ENCODE measurements at regions not wholly inside any gene's neighbourhood (a gene's known extent, or its start where the extent isn't known, plus 50 kb on each side); places are given as distances from the start of the nearest gene placed in this dataset.

GRCh38 chr2:116582850-116583249, 1231.6 kb upstream of the DDX18 start:
- Histone ChIP-seq H3K27ac (no peak overlapping the region), H3K4me2 (no peak overlapping the region), H3K4me1 (no peaks in the 10 kb centered on the region), H3K4me3 (no peak overlapping the region), H3K9me3 (no peaks in the 10 kb centered on the region)
- ATAC-seq (no peak), FAIRE-seq (no peak), DNase-seq (ENCODE audit: low read depth in 1 of 2, low spot score in 1 of 2) (no peak)
- TF ChIP-seq RARB (CRISPR knock-in tag; IDR thresholded peaks at IDR 0.05) (no peak), RAD21 (conservative IDR thresholded peaks at IDR 0.05 in 1 of 2, IDR thresholded peaks at IDR 0.05 in 1 of 2) (no peak), SMC3 (IDR thresholded peaks at IDR 0.05) (no peak), ATOH8 (CRISPR knock-in tag; IDR thresholded peaks at IDR 0.05; ENCODE audit: low read depth) (no peak), RCOR1 (IDR thresholded peaks at IDR 0.05; ENCODE audit: low read depth, low read length) (no peak), CBX2 (IDR thresholded peaks at IDR 0.05; ENCODE audit: borderline replicate concordance, low read depth) (no peak), CHD2 (IDR thresholded peaks at IDR 0.05; ENCODE audit: low read length, partially characterized antibody) (no peak)
- TF ChIP-seq, protein P1, sequence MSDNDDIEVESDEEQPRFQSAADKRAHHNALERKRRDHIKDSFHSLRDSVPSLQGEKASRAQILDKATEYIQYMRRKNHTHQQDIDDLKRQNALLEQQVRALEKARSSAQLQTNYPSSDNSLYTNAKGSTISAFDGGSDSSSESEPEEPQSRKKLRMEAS (IDR thresholded peaks at IDR 0.05), result no peak
- ChIA-PET CTCF (interaction anchor here (0.6 kb wide), 1 partner anchor 1194 kb away, joined by 3 read pairs; no protein-coding TSS in a partner anchor), POLR2A (no interaction called here)
- WGBS (ENCODE audit: missing lambda C conversion rate), result 5% methylated on average over 2 of the region's 2 CpGs

GRCh38 chr2:116585669-116586327, 1228.7 kb upstream of the DDX18 start:
- Histone ChIP-seq H3K27ac (no peak overlapping the region), H3K4me3 (no peak overlapping the region), H3K9me3 (no peaks in the 10 kb centered on the region), H3K4me2 (no peak overlapping the region), H3K4me1 (no peaks in the 10 kb centered on the region)
- DNase-seq (ENCODE audit: low read depth in 1 of 2, low spot score in 1 of 2) (no peak), ATAC-seq (no peak), FAIRE-seq (no peak)
- POLR2A ChIA-PET, result no interaction called here
- TF ChIP-seq CBX2 (IDR thresholded peaks at IDR 0.05; ENCODE audit: borderline replicate concordance, low read depth) (no peak), RFX5 (IDR thresholded peaks at IDR 0.05) (no peak), HOXB5 (CRISPR knock-in tag; IDR thresholded peaks at IDR 0.05) (no peak), EHMT2 (IDR thresholded peaks at IDR 0.05; ENCODE audit: low read depth) (no peak)
- TF ChIP-seq, protein P2, sequence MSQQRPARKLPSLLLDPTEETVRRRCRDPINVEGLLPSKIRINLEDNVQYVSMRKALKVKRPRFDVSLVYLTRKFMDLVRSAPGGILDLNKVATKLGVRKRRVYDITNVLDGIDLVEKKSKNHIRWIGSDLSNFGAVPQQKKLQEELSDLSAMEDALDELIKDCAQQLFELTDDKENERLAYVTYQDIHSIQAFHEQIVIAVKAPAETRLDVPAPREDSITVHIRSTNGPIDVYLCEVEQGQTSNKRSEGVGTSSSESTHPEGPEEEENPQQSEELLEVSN (IDR thresholded peaks at IDR 0.05; ENCODE audit: borderline replicate concordance, low read depth), result no peak
- CTCF ChIA-PET, result no interaction called here
- WGBS (ENCODE audit: missing lambda C conversion rate), result 2% methylated on average over 2 of the region's 2 CpGs

- 11% methylated on average over 1 of the region's 1 CpG for WGBS (ENCODE audit: missing lambda C conversion rate)
- FAIRE-seq, result no peak
- no peak for TF ChIP-seq SMC3 (IDR thresholded peaks at IDR 0.05)
- TF ChIP-seq HMGXB4 (CRISPR knock-in tag; IDR thresholded peaks at IDR 0.05; ENCODE audit: borderline replicate concordance), result no peak
- no peak for TF ChIP-seq SREBF2 (IDR thresholded peaks at IDR 0.05)
- TF ChIP-seq EHF (CRISPR knock-in tag; IDR thresholded peaks at IDR 0.05), result no peak
- no peak for TF ChIP-seq ATOH8 (CRISPR knock-in tag; IDR thresholded peaks at IDR 0.05; ENCODE audit: low read depth)
- no peak for TF ChIP-seq NFE2L2 (conservative IDR thresholded peaks at IDR 0.05; ENCODE audit: low read length)
- no peak for TF ChIP-seq CHD2 (IDR thresholded peaks at IDR 0.05; ENCODE audit: low read length, partially characterized antibody)
- TF ChIP-seq HOXA7 (CRISPR knock-in tag; IDR thresholded peaks at IDR 0.05), result no peak
- TF ChIP-seq ZC3H11A (IDR thresholded peaks at IDR 0.05), result no peak
- TF ChIP-seq PBX3 (IDR thresholded peaks at IDR 0.05), result no peak
- TF ChIP-seq TP53 (CRISPR knock-in tag; IDR thresholded peaks at IDR 0.05), result no peak
- no peak for TF ChIP-seq POLR2AphosphoS2 (conservative IDR thresholded peaks at IDR 0.05; ENCODE audit: low read length)
- no peak for TF ChIP-seq BCL3 (IDR thresholded peaks at IDR 0.05)
- no peak for TF ChIP-seq KDM5A (IDR thresholded peaks at IDR 0.05)
- no peak for TF ChIP-seq MYC (IDR thresholded peaks at IDR 0.05; ENCODE audit: borderline replicate concordance, low read length)
- no peak for TF ChIP-seq TFCP2L1 (CRISPR knock-in tag; IDR thresholded peaks at IDR 0.05)
- no peak for TF ChIP-seq KDM1A (IDR thresholded peaks at IDR 0.05; ENCODE audit: low read depth)
- H3K27ac ChIP-seq, result no peak overlapping the region
- POLR2A ChIA-PET, result no interaction called here
- no peaks in the 10 kb centered on the region for H3K4me1 ChIP-seq
- CTCF ChIA-PET, result no interaction called here
- DNase-seq (ENCODE audit: low read depth in 1 of 2, low spot score in 1 of 2), result no peak
- no peak overlapping the region for H3K4me3 ChIP-seq
- ATAC-seq, result no peak
- H3K4me2 ChIP-seq, result no peak overlapping the region
- H3K9me3 ChIP-seq, result no peaks in the 10 kb centered on the region
These were observed 1228.2 kb upstream of the DDX18 start for GRCh38 chr2:116586328-116586689.

Measured in A549 (cell line).